HG03558 (cell line): ENCODE measurements at regions not wholly inside any gene's neighbourhood (a gene's known extent, or its start where the extent isn't known, plus 50 kb on each side); places are given as distances from the start of the nearest gene placed in this dataset.
"Not testable (repeated sequence)": the region's sequence is repeated elsewhere in the genome, so short reads cannot be mapped to it uniquely, and the experiment has no call there.

ENCODE experiments used
- ATAC-seq: cut with Tn5 transposase; IDR thresholded peaks from one replicate; pipeline ENCODE4 v1.9.1; 2021; ENCODE audit warnings: moderate number of reproducible peaks; ENCODE audit not compliant: unreplicated experiment; ENCODE audit errors: extremely low read depth

DNA sequence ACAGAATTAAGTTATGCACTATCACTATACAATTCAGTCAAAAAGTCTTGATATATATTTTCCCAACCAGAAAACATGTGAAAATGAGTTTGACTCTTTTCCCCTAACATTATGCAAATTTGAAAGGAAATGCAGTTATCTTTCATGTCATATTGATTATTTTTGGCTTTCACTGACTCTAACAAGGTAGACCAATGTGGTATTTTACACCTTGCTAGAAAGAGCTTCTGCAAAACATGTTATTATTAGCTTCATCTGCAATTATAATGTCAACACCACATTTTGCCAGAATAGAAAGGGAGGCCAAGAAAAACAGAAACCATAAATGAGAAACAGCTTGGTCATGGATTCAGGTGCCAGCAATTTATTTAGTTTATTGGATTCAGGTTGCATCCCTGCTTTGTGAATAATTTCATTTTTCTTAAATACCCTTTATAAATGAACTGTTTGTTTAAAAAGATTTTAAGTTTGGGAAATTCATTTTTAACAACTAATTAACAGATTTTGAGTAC is 226.1 kb upstream of the GJE1 start:
- no peak for ATAC-seq

DNA sequence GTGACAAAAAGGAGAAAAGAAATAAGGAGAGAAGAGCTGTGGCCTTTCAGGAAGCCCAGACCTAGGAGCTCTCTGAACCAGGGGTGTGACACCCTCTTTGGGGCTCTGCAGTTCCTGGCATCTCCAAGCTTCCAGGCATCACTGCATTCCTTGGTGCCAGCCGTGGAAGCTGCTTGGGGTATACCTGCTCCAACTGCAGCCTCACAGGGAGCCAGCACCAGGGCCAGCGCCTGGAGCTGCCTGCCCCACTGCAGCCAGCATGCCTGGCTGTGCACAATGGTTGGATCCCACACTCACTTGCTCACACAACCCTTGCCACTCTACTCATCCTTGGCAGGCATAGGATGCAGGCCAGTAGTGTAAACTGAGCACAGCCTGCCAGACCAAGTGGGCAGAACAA is 242.1 kb upstream of the GJE1 start:
- no peak for ATAC-seq

DNA sequence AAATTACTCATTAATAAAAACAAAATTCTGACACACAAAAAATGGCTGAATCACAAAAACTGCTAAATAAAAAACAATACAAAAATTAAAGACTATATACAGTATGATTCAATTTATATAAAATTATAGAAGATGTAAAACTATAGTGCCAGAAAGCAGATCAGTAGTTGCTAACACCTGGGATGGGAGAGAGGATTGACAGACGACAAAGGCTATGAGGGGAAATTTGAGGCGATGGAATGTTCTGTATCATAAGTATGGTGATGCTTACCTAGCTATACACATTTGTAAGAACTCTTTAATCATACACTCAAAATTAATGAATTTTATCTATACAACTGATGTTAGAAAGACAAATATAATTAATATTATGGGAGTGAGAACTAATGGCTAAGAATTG is 247.9 kb upstream of the GJE1 start:
- ATAC-seq: no peak

DNA sequence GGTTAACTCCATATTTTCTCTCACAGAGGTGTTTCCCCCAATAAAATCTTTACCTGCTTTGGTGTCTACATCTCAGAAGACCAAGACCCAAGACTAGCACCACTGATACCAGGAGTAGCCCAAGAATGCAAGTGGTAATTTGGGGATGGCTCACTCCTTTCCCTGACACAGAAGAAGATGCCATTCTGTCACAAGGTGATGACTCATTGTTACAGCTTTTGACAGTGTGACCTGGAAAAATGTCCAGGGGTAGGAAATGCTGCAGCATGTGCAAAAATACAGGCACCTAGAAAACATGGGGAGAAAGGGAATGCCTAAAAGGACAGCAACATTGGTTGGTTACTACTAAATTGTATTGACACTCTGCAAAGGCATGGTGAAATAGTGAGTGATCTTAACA is 254.0 kb upstream of the GJE1 start:
- no peak for ATAC-seq

DNA sequence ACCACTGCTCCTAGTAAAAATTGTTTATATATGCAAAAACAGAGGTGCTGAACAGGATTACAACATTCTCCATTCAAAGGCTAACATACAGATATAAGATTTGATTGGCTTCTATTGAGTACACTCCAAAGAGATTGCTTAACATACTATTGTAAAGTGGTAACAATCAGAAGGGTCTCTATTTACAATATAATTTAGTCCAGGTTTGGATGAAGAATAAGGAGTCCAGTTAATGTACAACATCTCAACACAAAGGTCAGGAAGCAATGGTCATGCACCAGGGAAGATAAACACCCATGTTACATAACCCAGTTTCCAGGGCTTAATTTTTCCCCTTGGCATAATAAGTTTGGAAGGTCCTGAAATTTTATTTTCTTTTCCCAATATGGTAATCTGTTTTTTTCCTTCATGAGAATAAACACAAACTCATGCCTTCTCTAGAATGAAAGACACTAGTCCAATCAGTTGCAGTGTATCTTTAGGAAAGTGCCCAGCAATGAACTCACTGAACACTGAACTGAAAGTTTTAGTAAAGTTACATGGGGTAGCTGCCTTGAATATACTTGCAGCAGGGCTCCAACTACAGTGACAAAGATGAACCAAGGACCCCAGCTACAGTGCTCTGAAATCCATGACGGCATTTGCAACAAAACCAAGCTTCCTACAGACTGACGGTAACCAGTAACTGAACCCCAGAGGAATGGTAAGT is 255.3 kb upstream of the GJE1 start:
- ATAC-seq: no peak

DNA sequence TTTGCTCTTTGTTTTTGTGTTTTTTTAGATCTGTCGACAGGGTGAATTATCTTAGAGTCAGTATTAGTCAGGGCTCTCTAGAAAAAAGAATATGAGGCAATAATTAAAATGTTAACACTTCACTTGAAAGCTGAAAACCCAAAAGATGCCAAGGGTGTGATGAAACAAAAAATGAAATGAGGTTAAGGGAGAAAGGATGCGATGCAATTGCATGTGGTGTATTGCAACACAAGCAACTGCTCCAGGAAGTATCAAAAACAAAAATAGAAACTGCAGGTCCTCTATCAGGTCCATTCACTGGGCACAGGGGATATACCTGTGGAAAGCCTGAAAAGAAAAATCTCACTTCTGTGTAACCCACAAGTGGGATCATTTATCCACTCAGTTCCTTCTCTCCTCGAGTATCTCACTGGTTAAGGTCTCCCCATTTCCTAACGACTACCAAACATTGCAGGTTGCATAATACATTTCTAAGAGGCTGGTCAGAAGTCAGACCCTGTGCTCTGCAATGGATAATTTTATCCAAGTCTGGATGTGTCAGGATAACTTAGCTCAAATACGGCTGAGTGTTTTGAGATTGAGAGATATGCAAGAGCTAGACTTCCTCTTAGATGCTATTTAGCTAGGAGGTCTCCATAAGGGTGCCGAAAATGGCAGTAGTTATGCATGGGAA is 257.7 kb upstream of the GJE1 start:
- ATAC-seq: no peak

DNA sequence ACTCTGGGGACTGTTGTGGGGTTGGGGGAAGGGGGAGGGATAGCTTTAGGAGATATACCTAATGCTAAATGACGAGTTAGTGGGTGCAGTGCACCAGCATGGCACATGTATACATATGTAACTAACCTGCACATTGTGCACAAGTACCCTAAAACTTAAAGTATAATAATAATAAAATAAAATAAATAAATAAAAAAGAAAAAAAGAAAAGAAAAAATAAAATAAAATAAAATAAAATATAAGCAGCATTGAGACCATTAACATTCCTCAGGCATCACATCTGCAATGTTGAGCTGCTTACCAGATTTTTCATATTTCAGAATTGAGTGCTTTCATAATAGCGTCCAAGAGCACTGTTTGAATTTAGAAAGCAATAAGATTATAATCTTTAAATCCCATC is 263.2 kb upstream of the GJE1 start:
- not testable (repeated sequence) for ATAC-seq

DNA sequence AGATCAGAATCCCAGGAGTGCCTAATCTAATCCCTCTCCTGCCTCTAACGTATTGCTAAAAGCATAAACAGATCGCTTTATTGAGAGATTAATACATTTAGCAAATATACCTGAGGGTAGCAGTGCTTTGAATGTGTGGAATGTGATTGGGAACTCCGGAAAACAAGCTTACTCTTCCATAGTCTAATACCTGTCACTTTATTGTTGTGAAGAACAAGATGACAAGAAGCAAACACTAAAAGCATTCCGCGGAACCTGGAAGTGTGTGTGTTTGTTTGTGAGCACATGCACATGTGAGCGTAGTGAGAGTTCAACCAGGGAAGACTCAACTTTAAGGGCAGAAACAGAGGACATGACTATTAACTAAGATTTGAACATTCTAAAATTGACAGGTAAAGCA is 265.0 kb upstream of the GJE1 start:
- ATAC-seq: no peak

DNA sequence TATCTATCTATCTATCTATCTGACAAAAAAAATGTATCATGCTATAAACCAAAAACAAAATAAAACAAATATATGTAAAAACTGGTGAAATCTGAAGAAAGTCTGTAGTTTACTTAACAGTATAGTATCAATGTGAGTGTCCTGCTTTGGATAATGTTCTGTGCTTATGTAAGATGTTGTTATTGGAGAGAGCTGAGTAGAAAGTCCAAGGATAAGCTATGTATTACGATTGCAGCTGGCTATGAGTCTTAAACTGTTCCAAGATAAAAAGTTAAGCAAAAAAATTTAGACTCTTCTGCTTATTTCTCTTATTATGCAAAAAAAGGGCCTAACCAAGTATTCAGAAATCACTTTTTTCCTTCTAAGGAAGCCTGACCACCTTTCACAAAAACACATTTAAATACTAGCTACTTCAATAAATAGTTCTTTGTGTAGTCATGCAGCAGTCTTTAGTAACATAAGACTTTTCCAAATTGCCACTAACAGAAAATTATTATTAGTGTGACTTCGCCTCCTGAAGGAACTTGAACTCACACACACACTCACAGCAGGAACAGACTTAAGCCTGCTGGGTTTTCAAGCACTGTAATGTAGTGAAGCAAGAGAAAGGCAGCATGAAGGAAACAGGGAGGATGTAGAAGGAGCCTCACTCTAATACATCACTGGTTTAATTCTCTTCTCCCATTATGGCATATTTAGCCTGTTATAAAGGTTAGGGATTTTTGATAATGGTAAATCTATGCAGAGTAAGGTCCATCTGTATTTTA is 265.8 kb upstream of the GJE1 start:
- no peak for ATAC-seq

DNA sequence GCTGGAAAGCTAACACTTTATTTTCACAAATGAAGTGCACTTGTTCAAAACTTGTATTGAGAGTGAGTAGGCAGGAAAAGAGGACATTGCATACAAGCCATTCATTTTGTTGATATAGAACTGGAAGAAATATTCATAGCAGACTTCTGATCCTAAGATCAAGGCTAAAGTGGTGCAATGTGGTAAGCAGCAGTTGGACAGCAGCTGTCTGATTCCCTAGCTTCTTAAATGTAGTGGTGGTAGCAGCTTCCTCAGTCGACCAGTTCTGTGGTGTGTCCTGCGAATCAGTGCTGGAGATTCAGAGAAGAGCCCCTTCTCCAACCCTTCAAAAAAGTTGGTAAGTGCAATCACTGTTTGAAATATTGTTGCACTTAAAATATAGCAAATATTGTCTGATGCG is 281.7 kb upstream of the GJE1 start:
- ATAC-seq: no peak

DNA sequence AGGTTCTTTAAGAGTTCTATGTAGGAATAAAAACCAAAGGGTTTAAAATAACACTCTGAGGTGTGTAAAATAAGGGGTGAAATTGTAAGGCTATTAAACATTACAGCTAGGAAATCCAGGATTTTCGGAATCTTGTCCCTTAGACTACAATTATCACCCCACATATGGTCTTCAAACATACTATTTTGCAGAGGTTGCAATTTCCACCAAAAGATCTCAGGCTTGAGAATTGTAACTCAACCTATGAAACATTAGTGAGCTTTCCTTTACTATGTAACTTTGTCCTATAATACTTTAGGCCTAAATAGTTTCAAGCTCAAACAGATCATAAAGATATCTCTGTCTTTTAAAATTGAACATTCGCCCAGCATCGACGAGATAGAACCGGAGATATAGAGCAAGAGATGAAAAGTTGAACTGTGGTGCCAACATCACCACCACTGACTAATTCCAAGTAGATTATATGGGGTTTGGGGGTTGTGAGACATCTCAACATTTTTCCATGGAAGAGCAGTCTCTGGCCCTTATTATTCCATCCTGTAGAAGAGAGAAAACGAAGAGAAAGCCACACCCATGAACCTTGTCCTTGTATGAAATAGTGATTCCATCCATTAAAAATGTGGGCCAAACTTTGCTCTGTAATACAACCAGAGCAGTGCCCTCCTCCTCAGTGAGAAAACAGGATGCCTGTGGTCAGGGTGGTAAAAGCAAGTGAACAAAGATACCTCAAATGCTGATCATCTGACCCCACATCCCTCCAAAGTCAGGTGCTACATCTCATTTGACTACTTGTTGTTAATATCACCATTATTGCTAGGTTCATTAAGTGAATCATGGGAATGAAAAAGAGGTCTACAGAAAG is 284.5 kb upstream of the GJE1 start:
- ATAC-seq: no peak

DNA sequence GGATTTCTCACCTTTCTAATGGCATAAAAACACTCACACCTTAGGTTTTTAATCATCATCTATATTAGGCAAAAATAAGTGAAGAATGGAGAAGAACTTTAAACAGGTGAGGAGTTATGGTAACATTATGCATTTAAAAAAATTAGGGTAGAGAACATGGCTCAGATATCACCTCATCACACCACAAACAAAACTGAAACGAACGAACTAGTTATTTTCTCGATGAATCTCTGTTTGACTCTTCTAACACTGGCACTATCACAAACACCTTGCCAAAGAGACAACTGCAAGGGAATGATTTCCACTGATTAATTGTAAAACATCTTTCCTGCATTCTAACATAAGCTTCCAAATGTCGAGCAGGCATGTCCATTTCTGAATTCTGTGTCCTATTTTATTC is 286.1 kb upstream of the GJE1 start:
- no peak for ATAC-seq

DNA sequence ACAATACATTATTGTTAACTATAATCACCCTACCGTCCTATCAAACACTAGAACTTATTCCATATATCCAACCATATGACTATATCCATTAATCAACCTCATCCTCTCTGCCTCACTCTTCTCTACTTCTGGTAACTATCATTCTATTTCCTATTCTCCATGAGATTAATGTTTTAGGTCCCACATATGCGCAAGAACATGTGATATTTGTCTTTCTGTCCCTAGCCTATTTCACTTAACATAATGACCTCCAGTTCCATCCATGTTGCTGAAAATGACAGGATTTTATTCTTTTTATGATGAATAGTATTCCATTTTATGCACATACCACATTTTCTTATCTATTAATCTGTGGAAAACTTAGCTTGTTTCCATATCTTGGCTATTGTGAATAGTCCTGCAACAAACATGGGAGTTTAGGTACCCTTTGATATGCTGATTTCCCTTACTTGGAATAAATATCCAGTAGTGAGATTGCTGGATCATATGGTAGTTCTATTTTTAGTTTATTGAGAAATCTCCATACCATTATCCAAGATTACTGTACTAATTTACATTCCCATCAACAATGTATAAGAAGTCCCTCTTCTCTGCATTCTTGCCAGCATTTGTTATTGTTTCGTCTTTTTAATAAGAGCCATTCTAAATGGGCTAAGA is 289.4 kb upstream of the GJE1 start:
- ATAC-seq: no peak

DNA sequence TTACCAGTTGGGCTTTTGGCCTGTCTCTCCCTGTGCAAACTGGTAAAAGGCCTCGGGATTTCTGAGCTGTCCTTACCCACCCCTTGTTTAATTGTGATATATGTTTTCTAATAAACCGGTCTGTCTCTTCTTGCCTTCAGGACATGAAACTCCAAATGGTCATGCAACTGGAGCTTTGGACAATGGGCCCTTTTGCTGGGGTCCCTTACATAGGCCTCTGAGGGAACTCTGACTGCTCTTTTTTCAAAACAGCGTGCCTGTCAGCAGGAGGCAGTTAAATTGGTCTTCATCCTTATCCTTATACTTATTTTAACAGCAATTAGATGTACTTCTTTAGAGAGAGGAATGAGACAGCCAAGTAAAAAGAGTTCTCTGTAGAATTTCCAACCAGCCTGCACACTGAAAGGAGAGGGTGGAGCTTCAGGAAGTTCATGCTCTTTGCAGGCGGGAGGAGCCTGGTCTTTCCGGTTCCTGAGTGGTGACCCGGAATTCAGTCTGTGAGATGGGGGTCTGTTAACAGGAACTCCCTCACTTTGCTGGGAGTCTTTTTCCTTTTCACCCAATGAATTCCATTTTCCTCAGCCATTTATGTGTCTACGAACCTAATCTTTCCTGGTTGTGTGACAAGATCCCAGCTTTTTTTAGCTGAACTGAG is 299.6 kb upstream of the GJE1 start:
- ATAC-seq: no peak

DNA sequence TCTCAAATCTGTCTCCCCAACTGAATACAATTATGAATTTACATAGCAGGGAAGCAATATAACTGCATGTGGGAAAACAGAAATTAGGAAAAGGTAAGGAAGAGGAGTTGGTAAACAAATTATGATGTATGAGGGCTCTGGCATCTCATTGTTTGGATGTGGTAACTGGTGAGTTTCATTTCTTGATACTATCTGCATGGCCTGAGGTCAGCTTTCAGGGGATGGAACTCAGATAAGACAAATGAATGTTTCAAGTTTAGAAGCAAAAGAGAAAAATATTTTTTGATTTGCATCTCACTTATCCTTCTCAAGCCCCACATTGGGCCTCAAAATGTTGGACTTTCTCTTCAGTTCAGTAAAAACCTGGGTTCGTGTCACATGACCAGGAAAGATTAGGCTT is 302.2 kb upstream of the GJE1 start:
- no peak for ATAC-seq

DNA sequence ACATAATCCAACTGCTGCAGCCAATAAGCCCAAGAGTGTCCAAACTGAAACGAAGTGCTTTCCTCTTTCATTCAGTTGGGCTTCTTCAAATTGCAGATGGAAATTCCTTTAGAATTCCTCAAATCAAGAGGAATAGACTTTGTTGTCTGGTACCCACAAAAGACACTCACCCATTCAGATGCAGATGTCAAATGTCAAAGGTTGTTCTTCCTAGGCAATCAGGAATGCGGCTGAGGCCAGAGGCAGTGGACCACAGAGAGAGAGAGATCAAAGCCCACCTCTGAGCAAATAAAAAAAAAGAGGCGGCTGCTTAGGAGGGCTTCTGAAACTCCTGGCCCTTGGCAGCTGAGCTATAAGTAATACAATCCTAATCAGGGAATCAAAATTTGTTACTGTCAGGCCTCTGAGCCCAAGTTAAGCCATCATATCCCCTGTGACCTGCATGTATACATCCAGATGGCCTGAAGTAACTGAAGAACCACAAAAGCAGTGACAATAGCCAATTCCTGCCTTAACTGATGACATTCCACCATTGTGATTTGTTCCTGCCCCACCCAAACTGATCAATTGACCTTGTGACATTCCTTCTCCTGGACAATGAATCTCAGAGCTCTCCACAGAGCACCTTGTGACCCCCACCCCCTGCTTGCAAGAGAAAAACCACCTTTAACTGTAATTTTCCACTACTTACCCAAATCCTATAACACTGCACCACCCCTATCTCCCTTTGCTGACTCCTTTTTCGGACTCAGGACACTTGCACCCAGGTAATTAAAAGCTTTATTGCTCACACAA is 303.0 kb upstream of the GJE1 start:
- no peak for ATAC-seq

DNA sequence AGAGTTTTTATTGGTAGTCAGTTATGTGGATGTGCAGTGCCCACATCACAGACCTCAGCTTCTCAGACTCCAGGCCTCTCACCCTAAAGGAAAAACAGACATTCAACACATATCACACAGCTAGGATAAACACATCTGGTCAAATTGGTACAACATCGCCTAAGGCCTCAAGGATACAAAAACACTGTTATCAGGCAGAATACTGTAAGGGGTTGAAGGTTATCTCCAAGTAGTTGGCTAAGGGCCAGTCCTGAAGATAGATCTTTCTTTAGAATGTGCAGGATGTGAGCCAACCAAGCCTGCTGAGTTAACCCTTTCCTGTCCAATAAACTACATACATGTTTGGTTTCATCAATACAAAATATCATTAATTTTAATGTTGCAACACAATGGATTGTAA is 308.4 kb upstream of the GJE1 start:
- ATAC-seq: no peak

DNA sequence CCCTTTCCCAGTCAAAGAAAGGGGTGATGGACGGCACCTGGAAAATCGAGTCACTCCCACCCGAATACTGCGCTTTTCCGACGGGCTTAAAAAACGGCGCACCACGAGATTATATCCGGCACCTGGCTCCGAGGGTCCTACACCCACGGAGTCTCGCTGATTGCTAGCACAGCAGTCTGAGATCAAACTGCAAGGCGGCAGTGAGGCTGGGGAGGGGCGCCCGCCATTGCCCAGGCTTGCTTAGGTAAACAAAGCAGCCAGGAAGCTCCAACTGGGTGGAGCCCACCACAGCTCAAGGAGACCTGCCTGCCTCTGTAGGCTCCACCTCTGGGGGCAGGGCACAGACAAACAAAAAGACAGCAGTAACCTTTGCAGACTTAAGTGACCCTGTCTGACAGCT is 317.7 kb upstream of the GJE1 start:
- not testable (repeated sequence) for ATAC-seq

DNA sequence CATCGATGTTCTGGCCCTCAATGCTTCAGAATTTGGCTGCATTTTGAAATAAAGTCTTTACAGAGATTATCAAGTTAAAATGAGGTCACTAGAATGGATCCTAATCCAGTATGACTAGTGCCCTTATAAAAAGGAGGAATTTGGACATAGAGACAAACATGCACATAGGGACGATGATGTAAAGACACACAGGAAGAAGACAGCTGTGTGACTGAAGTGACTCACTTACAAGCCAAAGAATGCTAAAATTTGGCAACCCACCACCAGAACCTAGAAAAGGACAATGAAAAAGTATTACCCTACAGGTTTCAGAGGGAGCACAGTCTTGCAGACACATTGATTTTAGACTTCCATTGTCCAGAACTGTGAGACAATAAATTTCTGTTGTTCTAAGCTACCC is 322.8 kb upstream of the GJE1 start:
- no peak for ATAC-seq
